ENCODE measurements at regions not wholly inside any gene's neighbourhood (a gene's known extent, or its start where the extent isn't known, plus 50 kb on each side); places are given as distances from the start of the nearest gene placed in this dataset.

DNA sequence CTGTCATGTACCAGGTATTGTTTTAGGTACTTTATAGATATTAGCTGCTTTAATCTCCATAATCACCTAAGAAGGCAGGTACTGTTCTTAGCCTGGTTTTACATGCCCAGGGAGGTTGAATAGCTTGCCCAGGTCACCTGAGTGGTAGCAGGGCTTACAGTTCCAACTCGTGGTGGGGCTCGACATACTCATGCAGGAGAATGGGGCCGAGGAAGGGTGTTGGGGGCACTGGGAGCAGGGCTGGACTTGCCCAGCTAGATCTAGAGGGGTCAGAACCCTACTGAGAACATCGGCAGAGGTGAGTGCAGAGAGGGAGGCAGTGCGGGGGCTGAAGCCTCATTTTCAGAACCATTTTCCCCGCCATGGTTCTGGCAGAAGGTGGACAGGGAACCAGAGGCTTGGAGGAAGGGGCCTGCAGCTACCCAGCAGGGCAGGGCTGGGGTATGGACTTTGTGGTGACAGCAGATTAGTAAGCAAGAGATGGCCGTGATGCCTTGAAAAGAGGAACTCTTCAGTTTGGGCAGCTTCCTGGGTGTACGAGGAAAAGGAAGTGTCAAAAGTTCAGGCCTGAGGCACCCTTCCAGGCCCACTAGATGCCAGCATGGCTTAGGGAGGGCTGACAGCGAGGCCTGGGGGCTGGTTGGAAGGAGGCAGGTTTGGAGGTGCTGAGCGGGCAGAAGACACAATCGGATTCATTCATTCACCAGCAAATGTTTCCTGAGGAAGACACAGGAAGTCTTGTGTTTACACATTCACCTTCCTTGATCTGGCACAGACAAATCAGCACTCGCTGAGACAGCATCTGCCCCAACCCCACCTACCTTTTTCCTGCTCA is 54.7 kb upstream of the LYVE1 start:
- H3K27ac ChIP-seq (ENCODE audit: extremely low read depth, low read depth, low read length), result no peak overlapping the region
- ChIA-PET CTCF (interaction anchor here (0.7 to 2.4 kb wide), 7 partner anchors 20 to 114 kb away, joined by 3 to 21 read pairs (median 4); no protein-coding TSS in a partner anchor), POLR2A (no interaction called here)
- H3K36me3 ChIP-seq (ENCODE audit: control insufficient read depth in 2 of 2, insufficient read depth in 1 of 2, low read length in 2 of 2), result no peaks in the 10 kb centered on the region
- TF ChIP-seq ZNF394 (tag by site-specific recombination; IDR thresholded peaks at IDR 0.05; ENCODE audit: borderline replicate concordance) (no peak), ZNF521 (tag by site-specific recombination; IDR thresholded peaks at IDR 0.05) (no peak), ZNF777 (tag by site-specific recombination; IDR thresholded peaks at IDR 0.05; ENCODE audit: borderline replicate concordance) (no peak), ZNF335 (tag by site-specific recombination; conservative IDR thresholded peaks at IDR 0.05) (no peak), ZNF155 (tag by site-specific recombination; IDR thresholded peaks at IDR 0.05) (no peak)
- TF ChIP-seq, protein P1, sequence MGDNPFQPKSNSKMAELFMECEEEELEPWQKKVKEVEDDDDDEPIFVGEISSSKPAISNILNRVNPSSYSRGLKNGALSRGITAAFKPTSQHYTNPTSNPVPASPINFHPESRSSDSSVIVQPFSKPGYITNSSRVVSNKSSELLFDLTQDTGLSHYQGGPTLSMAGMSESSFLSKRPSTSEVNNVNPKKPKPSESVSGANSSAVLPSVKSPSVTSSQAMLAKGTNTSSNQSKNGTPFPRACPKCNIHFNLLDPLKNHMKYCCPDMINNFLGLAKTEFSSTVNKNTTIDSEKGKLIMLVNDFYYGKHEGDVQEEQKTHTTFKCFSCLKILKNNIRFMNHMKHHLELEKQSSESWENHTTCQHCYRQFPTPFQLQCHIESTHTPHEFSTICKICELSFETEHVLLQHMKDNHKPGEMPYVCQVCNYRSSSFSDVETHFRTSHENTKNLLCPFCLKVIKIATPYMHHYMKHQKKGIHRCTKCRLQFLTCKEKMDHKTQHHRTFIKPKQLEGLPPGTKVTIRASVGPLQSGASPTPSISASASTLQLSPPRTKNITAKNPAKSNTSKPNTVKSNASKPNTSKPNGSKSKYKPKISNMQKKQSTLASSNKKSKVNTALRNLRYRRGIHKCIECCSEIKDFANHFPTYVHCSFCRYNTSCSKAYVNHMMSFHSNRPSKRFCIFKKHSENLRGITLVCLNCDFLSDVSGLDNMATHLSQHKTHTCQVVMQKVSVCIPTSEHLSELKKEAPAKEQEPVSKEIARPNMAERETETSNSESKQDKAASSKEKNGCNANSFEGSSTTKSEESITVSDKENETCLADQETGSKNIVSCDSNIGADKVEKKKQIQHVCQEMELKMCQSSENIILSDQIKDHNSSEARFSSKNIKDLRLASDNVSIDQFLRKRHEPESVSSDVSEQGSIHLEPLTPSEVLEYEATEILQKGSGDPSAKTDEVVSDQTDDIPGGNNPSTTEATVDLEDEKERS (tag by site-specific recombination; IDR thresholded peaks at IDR 0.05), result no peak
- no peaks in the 10 kb centered on the region for H3K9me3 ChIP-seq (ENCODE audit: control insufficient read depth, insufficient read depth, low read depth, low read length)
- no peaks in the 10 kb centered on the region for H3K4me1 ChIP-seq (ENCODE audit: control insufficient read depth, insufficient read depth, low read length)
- H3K4me3 ChIP-seq (ENCODE audit: low read depth, low read length), result no peak overlapping the region

DNA sequence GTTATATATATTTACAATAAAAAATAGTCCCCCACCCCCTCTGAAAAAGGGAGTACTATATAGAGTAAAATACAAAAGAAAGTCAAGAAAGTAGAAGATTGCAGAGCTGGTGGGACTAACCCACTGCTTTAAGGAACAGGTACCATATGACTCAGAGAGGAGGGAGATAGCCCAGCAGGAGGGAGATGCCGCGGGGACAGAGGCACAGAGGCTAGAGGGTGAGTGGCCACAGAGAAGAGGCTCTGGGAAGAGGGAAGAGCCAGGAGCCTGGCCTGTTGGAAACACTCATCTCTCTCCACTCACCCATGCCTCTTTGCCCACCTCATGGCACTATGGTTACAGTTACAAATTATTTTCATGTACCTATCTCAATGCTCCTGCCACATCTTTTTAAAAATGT is 53.6 kb upstream of the LYVE1 start:
- no peak for TF ChIP-seq ZNF350 (tag by site-specific recombination; IDR thresholded peaks at IDR 0.05)
- no peak for TF ChIP-seq ZBTB17 (tag by site-specific recombination; IDR thresholded peaks at IDR 0.05)
- TF ChIP-seq, protein P2, sequence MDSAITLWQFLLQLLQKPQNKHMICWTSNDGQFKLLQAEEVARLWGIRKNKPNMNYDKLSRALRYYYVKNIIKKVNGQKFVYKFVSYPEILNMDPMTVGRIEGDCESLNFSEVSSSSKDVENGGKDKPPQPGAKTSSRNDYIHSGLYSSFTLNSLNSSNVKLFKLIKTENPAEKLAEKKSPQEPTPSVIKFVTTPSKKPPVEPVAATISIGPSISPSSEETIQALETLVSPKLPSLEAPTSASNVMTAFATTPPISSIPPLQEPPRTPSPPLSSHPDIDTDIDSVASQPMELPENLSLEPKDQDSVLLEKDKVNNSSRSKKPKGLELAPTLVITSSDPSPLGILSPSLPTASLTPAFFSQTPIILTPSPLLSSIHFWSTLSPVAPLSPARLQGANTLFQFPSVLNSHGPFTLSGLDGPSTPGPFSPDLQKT (IDR thresholded peaks at IDR 0.05; ENCODE audit: borderline replicate concordance, low read depth, low read length), result no peak
- Histone ChIP-seq H3K36me3 (ENCODE audit: control insufficient read depth in 2 of 2, insufficient read depth in 1 of 2, low read length in 2 of 2) (no peaks in the 10 kb centered on the region), H3K9me3 (ENCODE audit: control insufficient read depth, insufficient read depth, low read depth, low read length) (no peaks in the 10 kb centered on the region), H3K4me3 (ENCODE audit: low read depth, low read length) (no peak overlapping the region), H3K27ac (ENCODE audit: extremely low read depth, low read depth, low read length) (no peak overlapping the region), H3K4me1 (ENCODE audit: control insufficient read depth, insufficient read depth, low read length) (no peaks in the 10 kb centered on the region)
- ChIA-PET POLR2A (no interaction called here), CTCF (interaction anchor here (0.9 to 2.3 kb wide), 5 partner anchors 18 to 216 kb away, joined by 3 to 8 read pairs (median 4); no protein-coding TSS in a partner anchor)

DNA sequence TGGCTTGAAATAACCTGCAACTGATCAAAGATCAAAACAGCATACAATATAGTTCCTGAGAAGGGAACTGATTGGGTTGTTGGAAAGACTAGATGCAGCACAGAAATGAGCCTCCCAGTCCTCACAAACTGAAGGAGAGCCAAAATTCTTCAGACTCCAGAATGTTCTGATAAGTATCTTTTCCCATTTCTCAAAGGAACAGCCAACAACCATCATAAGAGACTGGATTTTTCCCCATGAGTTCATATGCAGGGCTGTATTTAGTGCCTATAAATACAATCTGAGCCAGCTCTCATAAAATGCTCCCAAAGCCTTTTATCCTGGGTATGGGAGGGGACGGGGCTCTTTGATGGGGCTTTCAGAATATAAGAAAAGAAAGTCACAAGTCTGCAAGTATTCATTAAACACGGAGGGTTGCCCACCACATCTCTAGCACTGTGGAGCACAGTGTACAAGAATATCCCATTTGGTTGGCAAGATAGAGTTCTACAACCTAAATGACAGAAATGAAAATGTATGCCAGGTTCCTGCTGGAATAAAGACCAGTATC is 50.7 kb upstream of the LYVE1 start:
- POLR2A ChIA-PET, result no interaction called here
- CTCF ChIA-PET, result interaction anchor here (0.6 to 1.0 kb wide), 2 partner anchors 31 to 55 kb away, joined by 3 read pairs; no protein-coding TSS in a partner anchor
- TF ChIP-seq ZNF830 (tag by site-specific recombination; IDR thresholded peaks at IDR 0.05; ENCODE audit: low read depth) (no peak), SCRT2 (tag by site-specific recombination; IDR thresholded peaks at IDR 0.05) (no peak), ZIC2 (tag by site-specific recombination; IDR thresholded peaks at IDR 0.05) (no peak), ZNF184 (tag by site-specific recombination; IDR thresholded peaks at IDR 0.05) (no peak), ZNF391 (tag by site-specific recombination; IDR thresholded peaks at IDR 0.05; ENCODE audit: borderline replicate concordance, low read depth) (no peak), ZNF239 (tag by site-specific recombination; IDR thresholded peaks at IDR 0.05) (no peak), ZNF354C (tag by site-specific recombination; IDR thresholded peaks at IDR 0.05; ENCODE audit: borderline replicate concordance, low read depth) (no peak), ZBTB17 (tag by site-specific recombination; IDR thresholded peaks at IDR 0.05) (no peak), ZNF776 (tag by site-specific recombination; IDR thresholded peaks at IDR 0.05; ENCODE audit: borderline replicate concordance) (no peak), GLIS2 (tag by site-specific recombination; IDR thresholded peaks at IDR 0.05) (no peak), ZNF16 (tag by site-specific recombination; IDR thresholded peaks at IDR 0.05; ENCODE audit: low read depth) (no peak), ZNF785 (tag by site-specific recombination; IDR thresholded peaks at IDR 0.05) (no peak)
- TF ChIP-seq, protein P3, sequence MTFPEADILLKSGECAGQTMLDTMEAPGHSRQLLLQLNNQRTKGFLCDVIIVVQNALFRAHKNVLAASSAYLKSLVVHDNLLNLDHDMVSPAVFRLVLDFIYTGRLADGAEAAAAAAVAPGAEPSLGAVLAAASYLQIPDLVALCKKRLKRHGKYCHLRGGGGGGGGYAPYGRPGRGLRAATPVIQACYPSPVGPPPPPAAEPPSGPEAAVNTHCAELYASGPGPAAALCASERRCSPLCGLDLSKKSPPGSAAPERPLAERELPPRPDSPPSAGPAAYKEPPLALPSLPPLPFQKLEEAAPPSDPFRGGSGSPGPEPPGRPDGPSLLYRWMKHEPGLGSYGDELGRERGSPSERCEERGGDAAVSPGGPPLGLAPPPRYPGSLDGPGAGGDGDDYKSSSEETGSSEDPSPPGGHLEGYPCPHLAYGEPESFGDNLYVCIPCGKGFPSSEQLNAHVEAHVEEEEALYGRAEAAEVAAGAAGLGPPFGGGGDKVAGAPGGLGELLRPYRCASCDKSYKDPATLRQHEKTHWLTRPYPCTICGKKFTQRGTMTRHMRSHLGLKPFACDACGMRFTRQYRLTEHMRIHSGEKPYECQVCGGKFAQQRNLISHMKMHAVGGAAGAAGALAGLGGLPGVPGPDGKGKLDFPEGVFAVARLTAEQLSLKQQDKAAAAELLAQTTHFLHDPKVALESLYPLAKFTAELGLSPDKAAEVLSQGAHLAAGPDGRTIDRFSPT (tag by site-specific recombination; IDR thresholded peaks at IDR 0.05), result no peak
- TF ChIP-seq, protein P2 (IDR thresholded peaks at IDR 0.05; ENCODE audit: borderline replicate concordance, low read depth, low read length), result no peak

More for the DNA sequence above, 50.7 kb upstream of the LYVE1 start:
- Histone ChIP-seq H3K4me3 (ENCODE audit: low read depth, low read length) (no peak overlapping the region), H3K27ac (ENCODE audit: extremely low read depth, low read depth, low read length) (no peak overlapping the region), H3K36me3 (ENCODE audit: control insufficient read depth in 2 of 2, insufficient read depth in 1 of 2, low read length in 2 of 2) (no peaks in the 10 kb centered on the region), H3K9me3 (ENCODE audit: control insufficient read depth, insufficient read depth, low read depth, low read length) (no peaks in the 10 kb centered on the region), H3K4me1 (ENCODE audit: control insufficient read depth, insufficient read depth, low read length) (no peaks in the 10 kb centered on the region)
